ENCODE measurements at regions not wholly inside any gene's neighbourhood (a gene's known extent, or its start where the extent isn't known, plus 50 kb on each side); places are given as distances from the start of the nearest gene placed in this dataset.
"Not testable (repeated sequence)": the region's sequence is repeated elsewhere in the genome, so short reads cannot be mapped to it uniquely, and the experiment has no call there.

DNA sequence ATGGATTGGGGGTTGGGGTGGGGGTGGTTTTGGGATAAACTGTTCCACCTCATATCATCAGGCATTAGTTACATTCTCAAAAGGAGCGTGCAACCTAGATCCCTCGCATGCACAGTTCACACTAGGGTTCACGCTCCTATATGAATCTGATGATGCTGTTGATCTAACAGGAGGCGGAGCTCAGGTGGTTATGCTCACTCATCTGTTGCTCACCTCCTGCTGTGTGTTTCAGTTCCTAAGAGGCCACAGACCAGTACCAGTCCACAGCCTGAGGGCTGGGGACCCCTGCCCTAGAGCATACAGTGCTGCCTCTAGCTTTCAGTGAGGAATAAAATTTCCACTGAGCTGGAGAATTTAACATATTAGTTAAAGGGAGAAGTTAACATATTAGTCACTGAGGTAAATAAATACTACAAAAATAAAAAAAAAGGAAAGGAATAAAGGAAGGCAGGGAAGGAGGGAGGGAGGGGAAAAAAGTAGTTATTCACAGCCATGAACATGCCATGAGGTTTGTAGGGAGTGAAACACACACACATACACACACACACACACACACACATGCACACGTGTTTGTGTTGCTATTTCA is 612.7 kb upstream of the TBX3 start:
- H3K4me1 ChIP-seq = no peaks in the 10 kb centered on the region

DNA sequence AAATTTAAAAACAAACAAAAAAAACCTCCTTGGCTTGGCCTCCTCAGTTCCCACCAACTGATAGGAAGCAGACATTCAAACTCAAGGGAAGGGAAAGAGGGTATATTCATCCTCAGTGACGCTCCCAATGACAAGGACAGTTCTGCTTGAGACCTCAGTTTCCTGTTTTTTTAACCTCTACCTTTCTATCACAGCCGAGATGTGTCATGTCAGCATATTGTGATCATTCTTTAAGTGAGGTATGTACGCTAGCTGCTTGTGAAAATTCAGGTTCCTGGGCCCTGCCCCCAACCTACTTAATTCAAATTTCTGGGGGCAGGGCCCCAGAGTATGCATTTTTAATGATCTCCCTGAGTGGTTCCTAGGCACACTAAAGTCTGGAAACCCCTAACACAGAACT is 611.9 kb upstream of the TBX3 start:
- intact Hi-C loops (cut with DNase I) = no loop called here
- Histone ChIP-seq H3K27ac (no peak overlapping the region), H3K36me3 (no peaks in the 10 kb centered on the region), H3K9me3 (no peaks in the 10 kb centered on the region), H3K4me1 (no peaks in the 10 kb centered on the region), H3K27me3 (no peaks in the 10 kb centered on the region), H3K4me3 (no peak overlapping the region)
- TF ChIP-seq, protein P1, sequence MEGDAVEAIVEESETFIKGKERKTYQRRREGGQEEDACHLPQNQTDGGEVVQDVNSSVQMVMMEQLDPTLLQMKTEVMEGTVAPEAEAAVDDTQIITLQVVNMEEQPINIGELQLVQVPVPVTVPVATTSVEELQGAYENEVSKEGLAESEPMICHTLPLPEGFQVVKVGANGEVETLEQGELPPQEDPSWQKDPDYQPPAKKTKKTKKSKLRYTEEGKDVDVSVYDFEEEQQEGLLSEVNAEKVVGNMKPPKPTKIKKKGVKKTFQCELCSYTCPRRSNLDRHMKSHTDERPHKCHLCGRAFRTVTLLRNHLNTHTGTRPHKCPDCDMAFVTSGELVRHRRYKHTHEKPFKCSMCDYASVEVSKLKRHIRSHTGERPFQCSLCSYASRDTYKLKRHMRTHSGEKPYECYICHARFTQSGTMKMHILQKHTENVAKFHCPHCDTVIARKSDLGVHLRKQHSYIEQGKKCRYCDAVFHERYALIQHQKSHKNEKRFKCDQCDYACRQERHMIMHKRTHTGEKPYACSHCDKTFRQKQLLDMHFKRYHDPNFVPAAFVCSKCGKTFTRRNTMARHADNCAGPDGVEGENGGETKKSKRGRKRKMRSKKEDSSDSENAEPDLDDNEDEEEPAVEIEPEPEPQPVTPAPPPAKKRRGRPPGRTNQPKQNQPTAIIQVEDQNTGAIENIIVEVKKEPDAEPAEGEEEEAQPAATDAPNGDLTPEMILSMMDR (IDR thresholded peaks at IDR 0.05) = no peak
- no peak for ATAC-seq
- DNase-seq = no peak

More for the DNA sequence above, 612.7 kb upstream of the TBX3 start:
- Histone ChIP-seq H3K4me3 (no peak overlapping the region), H3K27me3 (no peaks in the 10 kb centered on the region), H3K36me3 (no peaks in the 10 kb centered on the region), H3K9me3 (no peaks in the 10 kb centered on the region), H3K27ac (no peak overlapping the region)
- DNase-seq (no peak), ATAC-seq (no peak)
- intact Hi-C loops (cut with DNase I) = no loop called here
- TF ChIP-seq, protein P1 (IDR thresholded peaks at IDR 0.05) = no peak

DNA sequence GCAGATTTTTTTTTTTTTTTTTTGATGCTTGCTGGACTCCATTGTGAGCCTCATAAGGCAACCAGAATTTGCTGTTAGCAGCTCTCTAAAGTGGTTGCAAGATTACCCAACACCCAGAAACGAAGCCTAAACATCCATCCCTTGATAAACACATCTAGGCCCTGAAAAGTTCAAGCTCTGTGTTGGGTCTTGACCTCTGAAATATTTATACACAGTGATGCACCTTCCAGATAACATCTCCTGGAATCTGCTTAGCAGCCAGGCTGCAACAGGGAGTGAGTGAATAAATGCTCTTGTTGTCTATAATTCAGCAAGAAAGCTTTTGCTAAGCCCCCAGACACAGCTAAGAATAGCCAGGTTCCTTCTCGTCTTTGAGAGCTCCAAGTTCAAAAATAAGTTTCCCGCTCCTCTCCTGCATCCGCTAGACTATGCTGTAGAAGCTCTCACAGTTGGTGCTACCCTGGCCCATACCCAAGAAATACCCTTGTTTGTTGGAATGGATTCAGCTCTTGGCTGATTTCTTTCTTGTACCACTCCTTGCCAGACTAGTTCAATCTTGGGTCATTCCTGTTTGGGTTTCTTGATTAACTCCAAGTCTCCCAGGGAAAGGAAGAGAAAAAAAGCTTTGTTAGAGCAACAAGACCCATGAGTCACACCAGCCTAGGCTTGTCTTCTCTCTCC is 610.6 kb upstream of the TBX3 start:
- Histone ChIP-seq H3K36me3 (no peaks in the 10 kb centered on the region), H3K27ac (no peak overlapping the region), H3K4me3 (no peak overlapping the region), H3K27me3 (no peaks in the 10 kb centered on the region), H3K4me1 (no peaks in the 10 kb centered on the region), H3K9me3 (no peaks in the 10 kb centered on the region)
- ATAC-seq (no peak), DNase-seq (no peak)
- TF ChIP-seq, protein P1 (IDR thresholded peaks at IDR 0.05) = no peak
- intact Hi-C loops (cut with DNase I) = no loop called here

DNA sequence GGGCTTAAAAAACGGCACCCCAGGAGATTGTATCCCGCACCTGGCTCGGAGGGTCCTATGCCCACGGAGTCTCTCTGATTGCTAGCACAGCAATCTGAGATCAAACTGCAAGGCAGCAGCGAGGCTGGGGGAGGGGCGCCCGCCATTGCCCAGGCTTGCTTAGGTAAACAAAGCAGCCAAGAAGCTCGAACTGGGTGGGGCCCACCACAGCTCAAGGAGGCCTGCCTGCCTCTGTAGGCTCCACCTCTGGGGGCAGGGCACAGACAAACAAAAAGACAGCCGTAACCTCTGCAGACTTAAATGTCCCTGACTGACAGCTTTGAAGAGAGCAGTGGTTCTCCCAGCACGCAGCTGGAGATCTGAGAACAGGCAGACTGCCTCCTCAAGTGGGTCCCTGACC is 601.5 kb upstream of the TBX3 start:
- ATAC-seq; H3K4me1 ChIP-seq; intact Hi-C loops (cut with DNase I): not testable (repeated sequence)

DNA sequence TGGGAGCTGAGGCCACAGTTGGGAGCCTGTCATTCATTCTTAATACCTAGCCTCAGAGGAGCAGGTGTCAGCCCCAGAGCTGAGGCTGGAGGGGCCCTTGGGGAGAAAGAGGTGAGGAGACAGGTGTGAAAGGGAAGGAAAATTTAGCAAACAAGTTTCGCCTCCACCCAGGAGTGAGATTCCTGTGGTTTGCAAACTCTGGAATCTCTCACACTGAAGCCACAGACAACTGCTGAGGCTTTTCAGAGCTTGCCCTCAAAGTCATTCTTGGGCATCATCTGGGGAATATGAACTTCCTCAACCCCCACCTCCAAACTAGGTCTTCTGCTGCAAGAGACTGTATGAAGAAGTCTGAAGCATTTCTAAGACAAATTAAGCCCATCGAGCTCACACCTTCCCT is 589.5 kb upstream of the TBX3 start:
- DNase-seq (no peak), ATAC-seq (no peak)
- Histone ChIP-seq H3K4me1 (no peaks in the 10 kb centered on the region), H3K27me3 (no peaks in the 10 kb centered on the region), H3K36me3 (no peaks in the 10 kb centered on the region), H3K9me3 (no peaks in the 10 kb centered on the region), H3K27ac (no peak overlapping the region), H3K4me3 (no peak overlapping the region)
- intact Hi-C loops (cut with DNase I) = no loop called here
- TF ChIP-seq, protein P1 (IDR thresholded peaks at IDR 0.05) = no peak

More for the DNA sequence above, 601.5 kb upstream of the TBX3 start:
- not testable (repeated sequence) for H3K27ac ChIP-seq, H3K36me3 ChIP-seq, H3K4me3 ChIP-seq, DNase-seq, H3K9me3 ChIP-seq, H3K27me3 ChIP-seq

DNA sequence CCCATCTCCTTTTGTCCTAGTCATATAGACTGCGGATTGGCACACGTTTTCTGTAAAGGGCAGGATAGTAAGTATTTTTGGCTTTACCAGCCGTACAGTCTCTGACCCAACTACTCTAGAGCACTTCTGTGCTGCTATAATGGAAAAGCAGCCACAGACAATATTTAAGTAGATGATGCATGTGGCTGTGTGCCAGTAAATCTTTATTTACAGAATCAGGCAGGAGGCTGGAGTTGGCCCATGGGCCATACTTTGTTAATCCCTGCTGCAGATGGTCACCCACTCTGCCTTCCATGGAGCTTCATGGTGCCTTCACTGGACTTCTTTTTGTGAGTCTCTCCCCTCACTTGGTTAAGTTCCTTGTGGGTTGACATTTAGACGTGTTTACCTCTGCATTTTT is 584.5 kb upstream of the TBX3 start:
- no peaks in the 10 kb centered on the region for H3K9me3 ChIP-seq
- no peaks in the 10 kb centered on the region for H3K27me3 ChIP-seq
- DNase-seq = no peak
- no peak overlapping the region for H3K27ac ChIP-seq
- no peaks in the 10 kb centered on the region for H3K36me3 ChIP-seq
- H3K4me3 ChIP-seq = no peak overlapping the region
- no peaks in the 10 kb centered on the region for H3K4me1 ChIP-seq
- TF ChIP-seq, protein P1 (IDR thresholded peaks at IDR 0.05) = no peak
- ATAC-seq = no peak
- intact Hi-C loops (cut with DNase I) = no loop called here
